ENCODE measurements at regions not wholly inside any gene's neighbourhood (a gene's known extent, or its start where the extent isn't known, plus 50 kb on each side); places are given as distances from the start of the nearest gene placed in this dataset.
"Not testable (repeated sequence)": the region's sequence is repeated elsewhere in the genome, so short reads cannot be mapped to it uniquely, and the experiment has no call there.

DNA sequence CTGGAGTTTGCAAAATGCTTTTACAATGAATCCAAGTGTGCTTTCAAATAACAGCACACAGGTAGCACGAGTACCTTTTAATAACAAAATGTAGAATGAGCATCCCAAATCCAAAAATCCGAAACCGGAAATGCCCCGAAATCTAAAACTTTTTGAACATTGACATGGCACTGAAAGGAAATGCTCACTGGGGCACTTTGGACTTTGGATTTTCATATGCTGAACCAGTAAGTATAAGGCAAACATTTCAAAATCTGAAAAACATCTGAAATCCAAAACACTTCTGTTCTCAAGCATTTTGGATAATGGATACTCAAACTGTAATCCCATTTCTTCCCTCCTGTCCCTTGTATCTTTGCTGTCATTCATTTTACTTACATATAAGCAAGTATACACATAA, 50.1 kb downstream of the GCNT4 start:
- no peak for DNase-seq (ENCODE audit: low read depth in 2 of 2)

DNA sequence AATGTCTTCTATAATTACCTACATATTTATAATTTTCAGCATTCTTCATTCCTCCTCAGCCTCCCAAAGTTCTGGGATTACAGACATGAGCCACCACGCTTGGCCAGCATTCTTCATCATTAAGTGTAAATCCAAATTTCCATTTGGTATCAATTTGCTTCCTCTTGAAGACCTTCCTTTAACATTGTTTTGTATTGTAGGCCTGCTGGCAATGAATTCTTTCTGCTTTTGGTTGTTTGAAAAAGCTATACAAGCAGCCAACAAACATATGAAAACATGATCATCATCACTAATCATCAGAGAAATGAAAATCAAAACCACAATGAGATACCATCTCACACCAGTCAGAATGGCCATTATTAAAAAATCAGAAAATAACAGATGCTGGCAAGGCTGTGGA, 56.4 kb downstream of the GCNT4 start:
- no peak for DNase-seq (ENCODE audit: low read depth in 2 of 2)

DNA sequence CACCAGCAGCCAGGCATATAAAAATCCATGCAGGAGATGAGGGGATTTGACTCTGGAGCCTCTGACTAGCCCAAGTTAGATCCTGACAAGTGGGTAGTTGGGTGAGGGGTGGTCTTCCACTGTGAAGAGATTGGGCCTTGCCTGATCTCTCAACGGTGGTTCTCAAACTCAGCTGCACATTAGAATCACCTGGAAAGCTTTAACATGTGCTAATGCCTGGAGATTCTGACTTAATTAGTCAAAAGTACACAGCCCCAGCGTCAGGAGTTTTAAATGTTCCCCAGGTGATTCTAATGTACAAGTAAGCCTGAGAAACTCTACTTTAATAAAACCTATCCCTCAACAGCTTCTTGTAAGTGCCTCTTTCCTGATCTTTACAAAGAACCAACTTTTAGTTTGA, 57.5 kb downstream of the GCNT4 start:
- no peak for DNase-seq (ENCODE audit: low read depth in 2 of 2)

DNA sequence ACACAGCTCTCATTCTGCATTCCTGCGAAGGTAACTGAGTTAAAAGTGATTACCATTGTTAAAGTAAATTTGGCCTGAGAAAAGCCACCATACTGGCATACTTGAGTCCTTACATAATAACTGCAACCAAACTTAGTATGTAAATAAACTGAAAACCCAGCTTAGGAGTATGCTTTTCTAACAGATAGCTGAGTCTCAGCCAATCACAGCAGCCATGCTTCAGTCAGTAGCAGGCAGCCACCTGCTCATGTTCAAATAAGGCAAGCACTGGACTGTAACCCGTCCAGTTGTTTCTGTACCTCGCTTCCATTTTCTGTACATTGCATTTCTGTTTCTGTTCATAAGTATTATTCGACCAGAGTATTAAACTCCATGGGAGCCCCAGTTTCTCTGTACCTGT, 58.6 kb downstream of the GCNT4 start:
- DNase-seq (ENCODE audit: low read depth in 2 of 2), result no peak

DNA sequence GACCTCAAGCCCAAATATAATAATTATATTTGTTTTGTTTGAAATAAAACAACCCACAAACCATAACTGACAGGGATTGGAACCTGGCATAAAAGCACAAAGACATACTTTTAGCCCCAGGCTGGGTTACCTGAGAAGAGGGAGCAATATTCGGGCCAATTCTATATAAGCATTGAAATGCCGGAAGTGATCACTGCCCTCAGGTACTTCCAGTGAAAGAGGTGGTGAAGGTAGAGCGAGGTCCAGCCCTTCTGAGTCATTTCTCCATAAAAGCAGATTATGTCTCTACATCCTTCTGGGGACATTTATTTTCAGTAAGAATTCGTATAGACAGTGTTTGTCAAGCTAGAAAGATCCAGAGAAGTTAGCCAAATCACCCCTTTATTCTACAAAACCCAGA, 59.6 kb downstream of the GCNT4 start:
- DNase-seq (ENCODE audit: low read depth in 2 of 2), result no peak

DNA sequence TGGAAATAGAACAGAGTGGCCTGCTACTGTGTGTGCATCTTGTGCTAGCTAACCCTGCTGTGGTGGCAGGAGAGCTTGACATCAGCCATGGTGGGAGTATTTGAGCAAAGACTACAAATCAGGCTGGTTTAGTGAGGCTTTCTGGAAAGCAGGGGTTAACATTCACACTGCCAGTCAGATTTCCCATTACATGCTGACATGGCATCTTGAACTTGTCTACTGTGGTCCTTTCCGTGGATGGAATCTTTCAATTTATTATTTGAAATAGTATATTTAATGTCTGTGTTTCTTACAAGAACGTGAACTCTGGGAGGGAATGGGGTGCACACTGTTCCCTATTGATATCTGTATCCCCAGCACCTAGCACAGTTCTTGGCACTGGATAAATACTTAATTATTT, 60.8 kb downstream of the GCNT4 start:
- no peak for DNase-seq (ENCODE audit: low read depth in 2 of 2)

DNA sequence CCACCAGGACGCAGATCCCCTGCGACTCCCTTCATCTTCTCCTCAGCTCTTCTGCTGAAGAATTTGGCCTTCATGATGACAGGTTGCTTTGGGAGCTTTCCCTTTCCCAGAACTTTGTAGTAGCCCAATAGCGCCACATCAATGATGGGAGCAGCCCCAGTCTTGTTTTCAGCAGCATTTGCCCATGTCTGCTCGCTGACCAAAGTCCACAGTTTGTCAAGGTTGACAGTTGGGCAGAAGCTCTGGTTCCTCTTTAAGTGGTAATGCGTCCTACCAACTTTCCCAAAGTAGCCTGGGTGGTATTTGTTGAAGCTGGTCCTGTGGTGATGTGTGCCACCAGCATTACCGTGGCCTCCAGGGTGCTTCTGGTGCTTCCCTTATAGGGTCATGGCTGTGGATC, 62.2 kb downstream of the GCNT4 start:
- no peak for DNase-seq (ENCODE audit: low read depth in 2 of 2)

DNA sequence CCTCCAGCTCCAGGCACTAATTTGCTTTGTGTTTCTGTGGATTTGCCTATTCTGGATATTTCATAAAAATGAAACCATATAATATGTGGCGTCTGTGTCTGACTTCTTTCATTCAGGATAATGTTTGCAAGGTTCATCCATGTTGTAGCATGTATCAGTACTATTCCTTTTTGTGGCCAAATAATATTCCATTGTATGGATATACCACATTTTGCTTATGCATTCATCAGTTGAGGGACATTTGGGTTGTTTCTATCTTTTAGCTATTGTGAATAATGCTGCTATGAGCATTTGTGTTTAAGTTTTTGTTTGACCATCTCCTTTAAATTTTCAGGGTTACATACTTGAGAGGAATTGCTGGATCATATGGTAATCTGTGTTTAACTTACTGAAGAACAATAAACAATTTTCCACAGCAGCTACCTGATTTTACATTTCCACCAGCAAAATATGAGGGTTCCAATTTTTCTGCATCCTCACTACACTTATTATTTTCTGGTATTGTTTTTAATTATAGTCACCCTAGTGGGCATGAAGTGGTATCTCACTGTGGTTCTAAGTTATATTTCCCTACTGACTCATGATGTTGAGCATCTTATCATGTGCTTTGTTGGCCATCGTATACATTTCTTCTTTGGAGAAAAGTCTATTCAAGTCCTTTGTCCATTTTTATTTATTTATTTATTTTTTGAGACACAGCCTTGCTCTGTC, 63.9 kb downstream of the GCNT4 start:
- no peak for DNase-seq (ENCODE audit: low read depth in 2 of 2)

DNA sequence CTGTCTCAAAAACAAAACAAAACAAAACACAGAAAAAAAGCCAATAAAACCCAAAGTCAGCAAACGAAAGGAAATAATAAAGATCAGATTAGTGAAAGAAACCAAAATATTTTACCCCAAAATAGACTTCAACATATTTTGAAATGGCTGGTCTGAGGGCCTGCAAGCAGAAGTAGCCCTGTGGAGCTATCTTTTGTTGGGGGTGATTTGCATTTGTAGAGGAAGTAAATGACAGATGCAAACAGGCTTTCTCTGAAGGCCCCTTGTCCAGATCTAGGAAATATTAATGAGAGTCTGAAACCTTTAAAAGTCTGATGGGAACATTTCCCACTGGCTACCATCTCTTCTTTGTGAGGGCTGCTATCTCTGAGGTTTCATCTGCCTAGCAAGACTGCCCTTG, 74.0 kb downstream of the GCNT4 start:
- DNase-seq (ENCODE audit: low read depth in 2 of 2), result no peak

DNA sequence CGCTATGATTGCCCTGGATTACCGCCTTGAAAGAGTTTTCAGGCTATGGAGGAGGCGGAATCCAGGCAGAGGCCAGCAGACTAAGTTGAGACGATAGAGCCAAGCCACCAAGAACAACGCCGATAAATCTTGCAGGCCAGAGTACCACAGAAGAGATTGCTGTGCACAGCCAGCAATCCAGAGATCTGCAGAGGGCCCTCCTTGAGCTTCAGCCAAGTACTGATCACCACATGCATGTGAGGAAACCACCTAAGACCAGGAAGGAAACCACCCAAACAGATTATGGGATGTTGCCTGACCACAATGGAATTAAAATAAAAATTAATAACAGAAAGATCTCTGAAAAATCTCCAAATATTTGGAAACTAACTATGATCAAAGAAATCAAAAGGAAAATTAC, 74.9 kb downstream of the GCNT4 start:
- no peak for DNase-seq (ENCODE audit: low read depth in 2 of 2)

DNA sequence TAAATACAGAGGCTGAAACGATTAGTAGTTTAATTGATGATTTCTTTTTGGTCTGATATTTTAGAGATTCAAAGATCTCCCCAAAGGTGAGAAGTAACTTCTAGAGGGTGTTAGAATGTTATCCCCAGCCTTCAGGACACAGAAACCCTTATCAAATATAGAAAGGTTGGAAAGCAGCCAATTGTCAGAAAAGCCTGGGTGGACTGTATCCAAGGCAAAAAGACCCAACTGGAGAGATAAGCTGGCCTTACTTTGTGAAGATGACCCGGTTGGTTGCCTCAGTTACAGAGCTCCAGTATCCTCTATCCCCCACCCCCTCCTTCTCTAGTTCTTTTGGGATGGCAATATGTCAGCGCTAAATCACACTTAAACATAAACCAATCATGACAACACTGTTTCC, 75.7 kb downstream of the GCNT4 start:
- no peak for DNase-seq (ENCODE audit: low read depth in 2 of 2)

DNA sequence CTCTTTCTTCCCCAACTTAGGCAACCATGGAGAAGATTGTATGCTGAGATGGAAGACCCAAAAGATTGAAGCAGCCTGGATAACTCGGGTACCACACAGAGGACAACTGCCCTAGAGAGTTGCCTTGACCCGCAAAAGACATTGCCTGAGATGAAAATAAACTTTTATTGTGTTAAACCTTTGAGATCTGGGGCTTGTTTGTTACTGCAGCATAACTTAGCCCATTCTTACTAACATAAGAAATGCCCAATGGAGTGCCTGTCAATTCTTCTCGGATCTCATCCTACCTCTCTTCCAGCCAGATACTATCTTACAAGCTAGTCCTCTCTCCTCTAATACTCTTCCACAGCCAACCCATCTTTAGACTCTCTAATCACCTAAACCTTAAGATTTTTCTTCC, 76.8 kb downstream of the GCNT4 start:
- no peak for DNase-seq (ENCODE audit: low read depth in 2 of 2)

DNA sequence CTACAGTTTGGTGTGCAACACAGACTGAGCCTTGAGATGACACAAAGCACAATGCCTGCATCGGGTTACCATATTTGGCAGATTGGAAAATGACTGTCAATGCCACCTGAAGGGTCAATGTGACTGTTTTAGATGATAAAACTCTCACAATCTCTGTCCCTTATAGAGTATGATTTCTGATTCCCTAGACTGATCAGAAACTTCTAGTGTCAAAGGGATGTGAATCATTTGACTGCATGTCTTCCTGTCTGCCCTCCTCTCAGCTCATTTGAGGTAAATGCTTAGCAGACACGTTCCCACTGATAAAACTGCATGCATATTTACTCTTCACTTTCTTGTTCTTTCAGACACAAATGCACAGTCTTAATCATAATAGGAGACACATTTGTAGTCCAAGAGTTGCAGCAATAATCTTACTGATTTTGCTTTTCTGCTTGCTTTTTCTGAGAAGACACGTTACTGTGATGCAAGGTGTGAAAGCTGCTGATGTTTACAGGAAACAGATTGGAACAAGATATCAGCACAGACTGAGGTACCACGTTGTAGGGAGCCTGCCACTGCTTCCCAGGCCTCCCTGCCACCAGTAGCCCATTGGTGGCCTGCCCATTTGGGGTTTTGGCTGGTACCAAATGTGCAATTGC, 77.8 kb downstream of the GCNT4 start:
- DNase-seq (ENCODE audit: low read depth in 2 of 2), result no peak

DNA sequence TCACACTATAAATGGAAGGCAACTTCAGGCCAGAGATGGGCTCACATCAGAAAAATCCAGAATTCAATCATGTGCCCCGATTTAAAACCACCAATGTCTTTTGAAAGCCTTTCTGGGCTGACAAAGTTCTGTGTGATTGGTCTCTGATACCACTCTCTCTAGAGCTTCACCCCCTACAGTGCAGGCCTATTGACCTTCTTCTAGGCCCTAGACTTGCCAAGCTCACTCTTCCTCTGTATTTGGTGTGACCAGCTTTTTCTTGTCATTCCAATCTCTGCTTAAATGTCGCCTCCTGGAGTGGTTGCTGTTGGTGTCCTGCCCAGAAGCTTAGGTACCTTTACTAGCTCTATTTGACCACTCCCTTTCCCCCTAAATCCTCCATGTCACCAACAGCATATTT, 78.7 kb downstream of the GCNT4 start:
- DNase-seq (ENCODE audit: low read depth in 2 of 2), result no peak

DNA sequence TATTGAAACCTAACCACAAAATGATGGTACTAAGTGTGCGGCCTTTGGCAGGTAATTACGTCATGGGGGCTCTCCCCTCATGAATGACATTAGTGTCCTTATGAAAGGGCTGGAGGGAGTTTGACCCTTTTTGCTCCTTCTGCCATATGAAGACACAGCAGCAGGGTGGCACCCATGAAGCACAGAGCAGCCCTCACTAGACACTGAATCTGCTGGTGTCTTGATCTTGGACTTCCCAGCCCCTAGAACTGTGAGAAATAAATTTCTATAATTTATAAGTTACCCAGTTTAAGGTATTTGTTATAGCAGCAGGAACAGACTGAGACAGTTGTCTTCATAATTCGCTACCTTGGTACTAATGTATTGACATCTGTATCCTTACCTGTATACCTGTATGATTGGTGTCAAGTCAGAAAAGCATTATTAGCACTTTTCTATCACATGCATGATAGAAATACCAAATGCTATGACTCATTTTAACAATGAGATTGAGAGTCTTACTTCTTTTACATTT, 80.4 kb downstream of the GCNT4 start:
- no peak for DNase-seq (ENCODE audit: low read depth in 2 of 2)

DNA sequence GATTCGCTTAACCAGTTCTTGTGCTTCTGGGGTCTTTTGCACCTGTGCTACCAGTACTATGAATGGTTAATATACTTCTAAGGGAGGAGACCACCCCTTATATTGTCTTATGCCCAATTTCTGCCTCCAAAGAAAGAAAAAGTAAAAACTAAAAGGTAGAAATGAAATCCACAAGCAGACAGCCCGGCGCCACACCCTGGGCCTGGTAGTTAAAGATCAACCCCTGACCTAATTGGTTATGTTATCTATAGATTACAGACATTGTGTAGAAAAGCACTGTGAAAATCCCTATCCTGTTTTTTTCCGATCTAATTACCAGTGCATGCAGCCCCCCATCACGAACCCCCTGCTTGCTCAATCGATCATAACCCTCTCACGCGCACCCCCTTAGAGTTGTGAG, 81.5 kb downstream of the GCNT4 start:
- DNase-seq (ENCODE audit: low read depth in 2 of 2), result not testable (repeated sequence)

DNA sequence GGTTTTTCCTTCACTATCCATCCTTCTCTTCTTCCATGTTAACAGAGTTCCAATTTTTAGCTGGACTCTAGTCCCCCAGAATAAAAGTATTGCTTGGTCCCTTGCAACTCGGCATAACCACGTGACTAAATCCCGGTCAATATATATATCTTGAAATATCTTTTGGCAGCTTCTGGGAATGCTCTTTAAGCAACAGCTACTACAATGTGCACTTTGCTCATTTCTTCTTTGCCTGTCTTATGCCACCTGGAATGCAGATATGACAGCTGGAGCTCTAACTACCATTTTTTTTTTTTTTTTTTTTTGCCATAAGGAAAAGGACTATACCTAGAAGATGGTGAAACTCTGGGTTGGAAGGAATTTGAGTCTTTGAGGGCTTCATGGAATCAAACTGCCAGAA, 82.6 kb downstream of the GCNT4 start:
- no peak for DNase-seq (ENCODE audit: low read depth in 2 of 2)

DNA sequence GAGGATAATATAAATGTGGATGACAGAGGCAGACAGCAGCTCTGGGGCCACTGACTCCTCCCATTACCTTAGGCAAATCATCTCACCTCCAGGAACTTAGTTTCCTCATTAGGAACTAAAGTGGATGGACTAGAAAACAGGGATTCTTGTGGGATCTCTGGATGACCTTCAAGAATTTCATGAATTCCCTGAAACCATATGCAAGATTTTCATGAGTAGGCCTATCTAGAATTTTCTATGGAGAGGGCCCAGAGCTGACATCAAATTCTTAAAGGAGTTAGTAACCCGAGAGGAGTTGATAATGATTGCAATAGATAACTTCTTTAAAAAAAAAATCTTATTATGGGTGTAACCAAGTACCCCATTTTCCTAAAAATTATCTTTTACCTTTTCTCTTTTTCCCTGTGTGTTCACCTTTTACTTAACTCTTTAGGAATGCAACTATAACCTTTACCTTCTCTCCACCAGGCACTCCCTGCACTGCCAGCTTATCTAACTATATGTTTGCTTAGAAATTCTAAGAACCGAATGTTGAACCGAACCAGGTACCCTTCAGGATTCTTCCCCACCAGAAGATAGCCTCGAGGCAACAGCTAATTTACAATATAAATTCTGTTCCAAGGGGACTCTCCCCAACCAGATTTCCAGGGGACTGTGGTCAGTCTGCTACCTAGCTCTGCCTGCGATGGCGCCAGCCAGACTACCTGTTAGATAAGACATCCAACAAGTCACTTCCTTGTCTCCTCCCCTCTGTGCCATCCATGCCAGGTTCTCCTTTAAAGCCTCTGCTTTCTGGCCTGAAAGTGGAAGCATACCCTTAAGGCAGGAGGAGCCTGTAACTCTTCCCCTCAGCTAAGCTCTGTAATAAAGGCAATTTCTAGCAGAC, 86.0 kb downstream of the GCNT4 start:
- DNase-seq (ENCODE audit: low read depth in 2 of 2), result no peak

DNA sequence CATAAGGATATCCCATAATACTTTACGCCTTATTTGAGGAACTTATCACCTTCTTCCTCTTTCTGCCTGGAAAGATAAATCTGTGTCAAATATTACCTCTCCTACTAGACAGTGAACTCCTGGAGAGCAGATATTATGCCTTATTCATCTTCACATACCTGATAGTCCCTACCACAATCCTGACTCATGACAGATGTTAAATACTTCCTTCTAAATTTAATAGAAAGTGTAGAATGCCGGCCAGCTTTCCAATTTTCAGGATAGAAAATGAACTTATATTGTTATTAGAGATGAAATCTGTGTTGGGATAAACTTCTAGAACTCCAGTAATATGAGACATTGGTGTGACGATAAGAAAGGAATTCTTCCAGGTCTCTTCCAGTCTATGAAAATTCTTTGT, 89.0 kb downstream of the GCNT4 start:
- DNase-seq (ENCODE audit: low read depth in 2 of 2), result no peak

DNA sequence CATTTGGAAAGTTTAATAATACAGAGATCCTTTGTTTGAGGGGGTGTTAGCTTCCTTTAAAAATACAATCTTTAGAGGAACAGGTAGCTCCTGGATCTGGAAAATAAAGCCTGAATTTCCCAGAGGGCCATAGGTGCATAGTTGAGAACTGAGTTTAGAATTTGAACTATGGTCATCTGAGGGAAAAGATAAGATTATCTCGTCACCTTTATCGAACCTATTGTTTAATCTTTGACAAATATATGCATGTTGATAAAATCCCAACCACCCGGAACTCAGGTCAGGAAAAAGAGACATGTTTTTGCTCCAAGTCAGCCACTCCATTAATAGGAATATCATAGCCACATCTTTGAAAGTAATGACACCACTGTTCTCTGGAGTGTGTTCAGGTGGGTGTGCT, 91.7 kb upstream of the FAM169A start:
- no peak for DNase-seq (ENCODE audit: low read depth in 2 of 2)

DNA sequence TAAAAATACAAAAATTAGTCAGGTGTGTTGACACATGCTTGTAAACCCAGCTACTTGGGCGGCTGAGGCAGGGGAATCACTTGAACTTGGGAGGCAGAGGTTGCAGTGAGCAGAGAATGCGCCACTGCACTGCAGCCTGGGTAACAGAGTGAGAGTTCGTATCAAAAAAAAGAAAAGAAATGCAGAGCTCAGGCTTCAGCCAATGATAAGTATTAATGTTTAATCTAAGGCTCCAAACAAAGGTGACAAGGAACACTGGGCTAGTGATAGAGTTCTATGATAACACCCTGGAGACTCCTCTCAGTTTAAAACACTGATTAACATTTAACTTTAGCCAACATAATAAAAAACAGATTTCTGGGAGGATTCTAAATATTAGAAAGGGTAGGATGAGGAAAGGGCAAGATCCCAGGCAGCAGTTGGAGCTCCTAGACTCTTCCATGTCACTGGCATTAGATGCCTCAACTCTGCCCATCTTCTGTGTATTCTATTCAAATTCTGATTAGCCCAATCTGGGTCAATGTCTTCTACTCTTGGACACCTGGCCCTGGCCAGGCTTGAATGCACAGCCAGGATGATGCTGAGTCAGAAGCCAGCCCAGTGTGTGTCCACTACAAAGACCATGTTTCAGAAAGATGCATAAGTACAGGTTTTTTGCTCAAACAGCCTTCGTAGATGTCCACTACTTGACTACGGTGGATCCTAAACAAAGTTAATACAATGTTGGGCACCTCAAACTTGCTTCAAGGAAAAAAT, 91.0 kb upstream of the FAM169A start:
- DNase-seq (ENCODE audit: low read depth in 2 of 2), result no peak

DNA sequence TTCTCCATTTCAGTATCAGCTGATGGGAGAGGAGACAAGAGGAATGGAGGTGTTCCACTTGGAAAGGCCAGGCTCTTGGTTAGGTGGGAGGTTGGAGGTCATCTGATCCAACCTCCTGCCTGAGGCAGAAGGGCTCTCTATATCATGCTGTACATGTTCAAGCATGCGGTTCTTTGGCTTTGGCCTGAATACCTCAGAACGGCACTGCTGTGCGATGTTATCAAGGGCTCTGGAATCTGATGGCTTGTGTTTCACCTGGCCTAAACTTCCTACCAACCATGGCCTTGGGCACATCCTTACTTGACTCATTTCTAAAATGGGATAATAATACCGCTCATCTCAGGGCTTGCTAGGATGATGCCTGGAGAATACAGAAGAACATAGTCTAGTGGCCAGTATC, 90.1 kb upstream of the FAM169A start:
- no peak for DNase-seq (ENCODE audit: low read depth in 2 of 2)
